ENCODE measurements at regions not wholly inside any gene's neighbourhood (a gene's known extent, or its start where the extent isn't known, plus 50 kb on each side); places are given as distances from the start of the nearest gene placed in this dataset.

DNA sequence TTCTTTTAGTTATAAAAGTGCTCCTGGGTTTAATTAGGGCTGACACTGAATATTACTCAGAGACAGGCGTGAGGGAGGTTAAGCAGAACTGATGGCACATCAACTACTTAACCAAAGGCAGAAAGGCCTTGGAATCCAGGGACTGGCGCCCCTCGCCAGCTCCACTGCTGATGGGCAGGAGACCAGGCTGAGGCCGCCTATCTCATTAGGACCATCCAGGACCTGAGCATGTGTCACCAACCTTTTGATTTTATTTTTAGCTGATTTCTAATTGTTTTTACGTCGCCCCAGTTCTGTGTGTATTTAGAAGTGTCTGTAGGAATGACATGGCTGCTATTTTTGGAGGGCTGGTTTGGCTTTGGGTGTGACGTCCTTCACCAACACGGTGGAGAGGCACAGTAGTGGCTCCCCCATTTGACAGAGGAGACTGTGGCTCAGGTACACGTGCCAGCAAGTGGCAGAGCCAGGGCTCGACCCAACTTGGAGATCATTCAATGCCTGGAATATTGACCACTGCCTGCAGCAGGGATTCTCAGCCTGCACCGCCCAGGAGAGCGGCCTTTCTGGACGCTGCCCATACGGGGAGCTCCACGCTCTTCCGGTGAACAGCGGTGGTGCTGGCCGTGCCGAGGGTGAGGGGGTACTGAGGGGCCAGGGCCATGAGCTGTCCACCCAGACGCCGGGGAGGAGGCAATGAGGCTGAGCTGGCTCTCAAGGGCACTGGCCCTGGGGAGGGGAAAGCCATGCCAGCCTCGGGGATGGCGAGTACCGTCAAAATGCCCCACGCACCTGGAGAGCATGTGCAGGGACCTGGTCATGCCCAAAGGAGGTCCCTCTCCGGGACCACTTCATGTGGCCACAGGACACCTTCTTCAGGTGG, 205.7 kb downstream of the ASB1 start:
- TF ChIP-seq GATA2 (IDR thresholded peaks at IDR 0.05; ENCODE audit: low read depth, low read length) (no peak), GATA3 (IDR thresholded peaks at IDR 0.05; ENCODE audit: low read depth, low read length) (no peak)

Measured in SH-SY5Y (cell line).